HG03439 (cell line): ENCODE measurements at regions not wholly inside any gene's neighbourhood (a gene's known extent, or its start where the extent isn't known, plus 50 kb on each side); places are given as distances from the start of the nearest gene placed in this dataset.
"Not testable (repeated sequence)": the region's sequence is repeated elsewhere in the genome, so short reads cannot be mapped to it uniquely, and the experiment has no call there.

ENCODE experiments used
- ATAC-seq: cut with Tn5 transposase; IDR thresholded peaks from one replicate; pipeline ENCODE4 v1.9.1; 2021; ENCODE audit warnings: mild to moderate bottlenecking, moderate library complexity; ENCODE audit not compliant: unreplicated experiment

GRCh38 chr2:138298900-138299299, 202.7 kb upstream of the SPOPL start:
- ATAC-seq = peak; percentile 60

DNA sequence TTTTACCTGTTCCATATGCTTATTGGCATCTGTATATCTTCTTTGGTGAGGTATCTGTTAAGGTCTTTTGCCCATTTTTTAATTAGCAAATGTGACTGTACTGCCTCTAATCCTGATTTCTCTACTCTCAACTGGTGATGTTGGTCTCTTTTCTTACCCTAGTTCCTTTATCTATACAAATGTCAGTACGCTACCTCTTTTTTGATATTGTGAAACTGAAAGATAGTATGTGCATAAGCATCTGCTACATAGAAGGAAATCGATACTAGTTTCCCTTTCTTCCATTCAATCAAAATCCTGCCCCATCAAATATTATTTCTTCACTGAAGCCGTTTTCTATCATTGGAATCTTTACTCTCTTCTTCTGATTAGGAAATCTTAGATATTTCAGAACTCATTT, 194.9 kb upstream of the SPOPL start:
- ATAC-seq = no peak

GRCh38 chr2:138307099-138307498, 194.5 kb upstream of the SPOPL start:
- no peak for ATAC-seq

DNA sequence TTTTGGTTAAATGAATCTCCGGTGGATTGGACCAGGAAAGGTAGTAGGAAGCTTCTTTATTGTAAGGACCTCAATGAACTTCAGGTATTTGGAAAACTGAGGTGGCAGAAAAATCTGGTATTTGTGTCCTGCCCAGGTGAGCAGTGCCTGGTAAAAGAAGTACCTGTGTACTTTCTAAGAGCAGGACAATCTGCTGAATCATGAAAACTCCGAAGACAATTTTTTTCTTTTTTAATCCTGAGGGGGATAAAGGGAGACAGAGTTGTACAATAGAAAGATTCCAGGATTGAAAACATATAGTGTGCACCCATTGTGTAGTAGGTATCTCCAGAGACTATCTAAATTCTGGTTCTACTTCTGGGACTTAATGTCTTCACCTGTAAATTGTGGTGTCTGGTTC, 191.8 kb upstream of the SPOPL start:
- ATAC-seq = no peak

GRCh38 chr2:138312061-138312460, 189.5 kb upstream of the SPOPL start:
- ATAC-seq = no peak

GRCh38 chr2:138315619-138316018, 186.0 kb upstream of the SPOPL start:
- not testable (repeated sequence) for ATAC-seq

DNA sequence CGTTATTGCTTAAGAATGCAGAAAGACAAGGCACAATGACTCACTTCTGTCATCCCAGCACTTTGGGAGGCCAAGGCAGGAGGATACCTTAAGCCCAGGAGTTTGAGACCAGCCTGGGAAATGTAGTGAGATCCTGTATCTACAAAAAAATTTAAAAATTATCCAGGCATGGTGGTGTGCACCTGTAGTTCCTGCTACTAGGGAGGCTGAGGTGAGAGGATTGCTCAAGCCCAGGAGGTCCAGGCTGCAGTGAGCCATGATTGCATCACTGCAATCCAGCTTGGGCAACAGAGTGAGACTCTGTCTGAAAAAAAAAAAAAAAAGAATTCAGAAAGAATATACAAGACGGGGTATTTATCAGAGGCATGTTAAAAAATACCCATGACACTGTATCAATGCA, 182.0 kb upstream of the SPOPL start:
- no peak for ATAC-seq

GRCh38 chr2:138321458-138321857, 180.1 kb upstream of the SPOPL start:
- no peak for ATAC-seq

DNA sequence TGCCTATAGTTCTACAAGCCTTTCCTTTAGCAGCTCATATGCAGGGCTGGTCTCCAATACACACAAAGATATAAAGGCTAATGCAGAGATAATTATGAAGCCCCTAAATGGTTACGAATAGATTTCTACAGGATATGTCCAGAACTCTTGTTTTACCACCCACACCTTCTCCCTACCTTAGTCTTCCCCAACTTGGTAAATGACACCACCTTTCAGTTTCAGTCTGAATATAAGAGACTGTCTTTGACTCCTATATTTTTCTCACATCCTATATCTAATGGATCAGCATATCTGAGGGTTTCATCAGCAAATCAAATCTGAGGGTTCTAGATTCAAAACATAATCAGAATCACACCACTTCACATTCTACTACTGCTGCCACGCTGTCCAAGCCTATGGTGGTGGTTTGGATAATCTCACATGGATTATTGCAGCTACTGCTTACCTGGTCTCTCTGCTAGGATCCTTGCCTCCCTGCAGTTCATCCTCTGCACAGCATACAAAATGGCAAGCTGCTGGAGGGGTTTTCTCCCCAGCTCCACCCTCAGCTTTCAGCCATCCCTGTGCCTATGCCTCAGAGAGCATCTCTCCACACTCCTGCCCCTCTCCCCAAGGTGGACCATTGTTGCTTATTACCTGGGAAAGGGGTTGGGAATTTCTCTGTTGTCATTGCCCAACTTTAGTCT, 178.0 kb upstream of the SPOPL start:
- no peak for ATAC-seq

DNA sequence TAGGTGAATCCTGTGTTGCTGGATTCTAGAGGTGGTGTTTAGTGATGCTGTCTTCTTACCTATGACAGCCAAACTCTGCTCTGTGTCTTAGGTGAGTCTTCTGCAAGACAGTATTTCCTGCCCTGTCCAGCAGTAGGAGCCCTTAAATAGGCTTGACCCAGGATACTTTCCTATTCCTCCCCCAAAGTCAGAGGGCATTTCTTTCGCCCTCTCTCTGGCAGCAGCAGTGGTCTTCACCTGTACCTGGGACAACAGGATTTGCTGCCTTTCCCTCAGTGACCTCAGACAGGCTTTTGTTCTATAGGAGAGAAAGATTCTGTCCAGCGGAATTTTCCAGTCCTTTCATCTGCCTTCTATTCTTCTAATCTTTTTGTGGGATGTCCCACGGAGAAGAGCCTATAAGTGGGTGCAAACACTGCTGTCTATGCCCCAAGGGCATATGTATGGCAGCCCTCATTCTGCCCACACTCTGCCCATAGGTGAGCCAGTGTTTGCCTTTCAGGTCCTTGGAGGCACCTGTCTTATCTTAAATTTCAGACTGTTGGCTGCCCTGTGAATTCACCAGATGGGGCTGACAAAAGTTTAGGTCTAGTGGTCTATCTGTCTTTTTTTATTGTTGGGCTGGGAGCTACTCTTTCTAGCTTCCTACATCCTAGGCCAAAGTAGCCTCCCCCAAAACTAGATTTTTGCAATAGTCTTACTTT, 177.3 kb upstream of the SPOPL start:
- no peak for ATAC-seq

GRCh38 chr2:138327967-138328366, 173.6 kb upstream of the SPOPL start:
- ATAC-seq = no peak

GRCh38 chr2:138329162-138329561, 172.4 kb upstream of the SPOPL start:
- no peak for ATAC-seq

DNA sequence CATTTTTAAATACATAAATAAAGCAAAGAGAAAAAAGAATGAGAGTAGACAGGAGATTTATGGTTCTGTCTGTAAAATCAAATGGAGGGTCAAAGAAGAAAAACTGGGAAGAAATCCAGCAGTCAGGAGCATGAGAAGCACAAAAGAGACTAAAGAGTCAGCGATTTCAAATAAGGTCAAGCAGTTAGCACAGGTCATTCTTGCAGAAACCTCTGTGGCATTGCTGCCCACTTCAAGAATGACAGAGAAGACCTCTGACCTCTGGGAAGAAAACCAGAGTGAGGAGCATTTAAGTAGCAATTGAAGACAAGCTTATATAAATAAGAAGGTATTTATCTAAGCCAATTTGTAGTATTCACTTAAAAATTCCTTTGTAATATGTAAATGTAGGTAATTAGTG, 172.0 kb upstream of the SPOPL start:
- no peak for ATAC-seq

DNA sequence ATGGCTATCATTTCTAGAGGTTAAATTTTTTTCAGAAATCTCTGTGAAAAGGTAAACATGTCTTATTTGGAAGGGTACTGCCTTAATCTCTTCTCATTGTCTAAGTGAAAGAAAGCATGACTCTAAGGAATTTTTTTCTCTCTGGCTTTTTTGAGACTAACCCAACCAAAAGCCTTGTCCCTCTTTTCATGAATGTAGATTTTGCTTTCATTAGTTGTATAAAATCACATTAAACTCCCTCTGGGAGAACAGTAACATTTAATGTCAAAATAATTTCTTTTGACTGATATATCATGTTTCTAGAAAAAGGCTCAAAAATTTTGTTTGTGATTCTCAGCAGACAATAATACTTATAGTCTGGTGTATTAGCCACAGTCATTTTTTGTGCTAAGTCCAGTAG, 168.4 kb upstream of the SPOPL start:
- no peak for ATAC-seq

DNA sequence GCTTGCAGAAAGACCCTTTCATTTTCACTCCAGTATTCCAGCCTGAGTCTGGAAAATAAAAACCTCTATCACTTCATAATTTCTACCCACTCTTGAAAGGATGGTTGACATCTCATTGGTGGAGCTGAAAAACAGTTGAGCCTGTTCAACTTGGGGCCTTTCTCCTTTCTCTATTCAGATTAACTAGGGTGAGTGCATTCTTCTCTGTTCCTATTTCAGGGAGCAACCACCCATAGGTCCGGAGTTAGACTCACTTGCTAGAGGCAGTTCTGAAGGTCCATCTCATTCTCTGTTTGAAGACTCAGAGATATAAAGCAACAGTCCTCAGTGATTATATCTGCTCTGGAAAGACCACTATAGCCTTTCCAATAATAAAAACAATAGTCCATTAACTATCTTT, 167.9 kb upstream of the SPOPL start:
- ATAC-seq = no peak

DNA sequence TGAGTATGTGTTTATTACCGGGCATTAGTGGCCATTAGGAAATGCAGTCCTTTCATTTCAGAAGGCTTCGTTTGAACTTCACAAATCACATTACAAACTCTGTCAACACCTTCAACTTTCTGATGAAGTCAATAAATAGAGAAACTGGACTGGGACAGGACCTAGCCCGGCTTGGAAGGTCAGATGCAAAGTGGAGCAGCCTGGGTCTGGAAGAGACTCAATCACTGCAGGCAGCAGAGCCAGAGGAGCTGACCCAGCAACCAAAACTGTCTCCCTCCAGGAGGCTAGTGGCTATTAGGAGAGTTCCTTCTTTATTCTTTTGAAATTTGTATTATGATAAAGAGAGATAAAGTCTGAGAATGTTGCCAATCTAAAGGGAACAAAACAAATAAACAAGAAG, 167.2 kb upstream of the SPOPL start:
- ATAC-seq = no peak

- ATAC-seq = no peak
Observed at GRCh38 chr2:138335036-138335435, 166.5 kb upstream of the SPOPL start.

GRCh38 chr2:138336146-138336545, 165.4 kb upstream of the SPOPL start:
- no peak for ATAC-seq

- ATAC-seq = no peak
Observed at GRCh38 chr2:138355244-138355643, 146.3 kb upstream of the SPOPL start.

DNA sequence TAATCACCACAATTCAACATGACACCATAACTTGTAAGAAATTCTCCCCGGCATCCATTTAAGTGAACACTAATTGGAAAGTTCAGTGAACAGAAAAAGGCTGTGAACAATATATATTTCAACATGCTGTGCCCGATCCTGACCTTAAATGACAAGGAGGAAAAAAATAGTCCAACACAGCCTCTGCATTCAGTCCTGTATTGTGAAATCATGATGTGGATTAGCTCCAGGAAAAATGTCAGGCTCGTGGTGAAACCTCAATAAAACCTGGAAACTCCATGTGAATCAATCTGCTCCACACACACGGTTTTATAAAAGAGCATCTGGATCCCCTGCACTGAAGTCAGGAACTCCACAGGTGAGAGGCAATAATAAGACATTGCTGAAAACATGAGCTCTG, 145.4 kb upstream of the SPOPL start:
- ATAC-seq = no peak

- no peak for ATAC-seq
Observed at GRCh38 chr2:138359532-138359931, 142.0 kb upstream of the SPOPL start.

GRCh38 chr2:138364554-138365162, 136.9 kb upstream of the SPOPL start:
- no peak for ATAC-seq
